Chondrocyte (in vitro differentiated cells): ENCODE measurements at regions not wholly inside any gene's neighbourhood (a gene's known extent, or its start where the extent isn't known, plus 50 kb on each side); places are given as distances from the start of the nearest gene placed in this dataset.

ENCODE experiments used
- DNase-seq: peaks from one replicate; pipeline ENCODE4 v3.0.0; 2021; ENCODE audit warnings: mixed read lengths, low spot score
- H3K27ac Mint-ChIP-seq: one replicate; pipeline ENCODE4 v1.8.0; 2021; ENCODE audit warnings: mild to moderate bottlenecking, moderate library complexity, mixed read lengths; ENCODE audit not compliant: unreplicated experiment
- H3K27me3 Mint-ChIP-seq: 2 replicates; pipeline ENCODE4 v1.8.0; 2021; ENCODE audit warnings: low read depth, mixed read lengths
- H3K36me3 Mint-ChIP-seq: 2 replicates; pipeline ENCODE4 v1.8.0; 2021; ENCODE audit warnings: low read depth, mixed read lengths
- H3K4me1 Mint-ChIP-seq: 2 replicates; pipeline ENCODE4 v1.8.0; 2021; ENCODE audit warnings: low read depth, mild to moderate bottlenecking, mixed read lengths
- H3K4me3 Mint-ChIP-seq: one replicate; pipeline ENCODE4 v1.8.0; 2021; ENCODE audit warnings: mild to moderate bottlenecking, moderate library complexity, mixed read lengths; ENCODE audit not compliant: unreplicated experiment
- H3K9me3 Mint-ChIP-seq: 2 replicates; pipeline ENCODE4 v1.8.0; 2021; ENCODE audit warnings: low read depth, mixed read lengths
- CTCF ChIP-seq: fragments of 200-600 bp; sonication (generic); IDR thresholded peaks from 2 replicates; pipeline ENCODE4 v1.5.0; 2021; ENCODE audit warnings: antibody characterized with exemption, mild to moderate bottlenecking, moderate library complexity

DNA sequence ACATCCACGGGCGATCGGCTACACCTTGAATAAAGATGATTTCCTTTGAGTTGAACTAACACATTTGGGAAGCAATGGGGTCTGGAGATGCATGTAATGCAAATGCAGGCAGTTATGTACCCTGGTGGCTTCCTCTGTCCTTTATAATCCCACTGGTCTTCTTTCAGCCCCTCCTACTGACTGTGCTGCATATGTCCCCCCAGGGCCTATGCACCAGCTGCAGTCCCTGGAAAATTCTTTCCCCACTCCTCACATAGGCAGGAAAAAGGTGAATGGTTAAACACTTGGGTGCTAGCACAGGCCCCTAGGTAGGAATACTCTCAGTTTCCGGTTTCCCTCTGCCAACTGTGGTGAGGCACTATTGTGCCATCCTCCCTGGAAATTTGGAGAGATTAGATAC lies 294.8 kb upstream of the SOX5 start:
- Mint-ChIP-seq H3K4me3 (no peak overlapping the region), H3K4me1 (peaks cover 13% of the 10 kb centered on the region), H3K36me3 (no peaks in the 10 kb centered on the region), H3K9me3 (peaks cover 2% of the 10 kb centered on the region), H3K27me3 (no peaks in the 10 kb centered on the region), H3K27ac (no peak overlapping the region)
- TF ChIP-seq CTCF, result no peak
- DNase-seq, result no peak

DNA sequence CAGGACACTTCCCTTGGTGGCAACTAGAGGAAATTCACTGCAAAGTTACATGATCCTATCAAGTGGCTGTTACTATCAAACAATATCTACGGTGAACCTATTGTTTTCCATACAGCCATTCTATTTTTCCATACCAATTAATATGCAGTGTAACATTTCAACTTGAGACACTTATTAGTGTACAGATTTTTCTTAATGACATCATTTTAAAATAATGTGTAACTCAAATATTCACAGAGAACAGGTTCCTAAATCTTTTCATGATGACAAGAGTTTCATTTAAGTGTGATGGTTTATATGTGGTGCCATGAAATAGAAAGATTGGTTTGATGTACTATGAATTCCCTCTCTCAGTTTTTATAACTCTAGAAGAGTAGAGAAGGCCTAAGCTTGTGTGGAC lies 291.2 kb upstream of the SOX5 start:
- H3K36me3 Mint-ChIP-seq, result no peaks in the 10 kb centered on the region
- H3K4me1 Mint-ChIP-seq, result no peaks in the 10 kb centered on the region
- H3K9me3 Mint-ChIP-seq, result no peaks in the 10 kb centered on the region
- TF ChIP-seq CTCF, result no peak
- no peak for DNase-seq
- no peak overlapping the region for H3K27ac Mint-ChIP-seq
- no peaks in the 10 kb centered on the region for H3K27me3 Mint-ChIP-seq
- no peak overlapping the region for H3K4me3 Mint-ChIP-seq

DNA sequence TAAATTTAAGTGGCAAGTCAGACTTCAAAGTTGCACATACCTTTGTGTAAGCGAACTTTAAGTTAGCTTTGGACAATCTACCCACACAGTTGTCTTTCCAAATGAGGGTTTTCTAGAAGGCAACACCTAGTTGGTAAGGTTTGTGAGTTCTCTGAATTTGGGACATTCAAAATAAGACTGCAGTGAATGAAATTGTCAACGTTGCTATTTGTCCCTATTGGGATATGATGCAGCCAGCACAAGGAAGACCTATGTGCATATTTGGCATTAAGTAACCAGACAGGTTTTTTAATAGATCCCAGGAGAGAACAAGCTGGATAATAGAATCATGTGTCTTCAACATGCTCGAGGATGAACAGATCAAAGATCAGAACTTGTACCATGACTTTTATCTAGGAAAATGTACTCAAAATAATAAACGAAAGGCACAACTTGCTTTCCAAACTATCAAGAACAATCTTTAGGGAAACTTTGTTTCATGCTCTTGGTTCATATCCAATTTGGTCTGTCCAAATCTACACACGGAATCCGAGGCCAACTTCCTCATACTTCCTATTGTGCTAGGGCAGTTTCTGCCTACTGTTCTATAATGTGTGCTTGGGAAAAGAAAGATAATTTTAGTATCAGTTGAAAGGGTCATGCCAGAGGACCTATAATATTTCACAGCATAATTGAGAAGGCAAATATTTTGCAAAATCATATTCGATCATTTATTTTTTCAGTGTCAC lies 284.2 kb upstream of the SOX5 start:
- Mint-ChIP-seq H3K9me3 (no peaks in the 10 kb centered on the region), H3K36me3 (peaks cover 2% of the 10 kb centered on the region), H3K27me3 (no peaks in the 10 kb centered on the region), H3K27ac (no peak overlapping the region), H3K4me1 (peaks cover under 1% of the 10 kb centered on the region), H3K4me3 (no peak overlapping the region)
- DNase-seq, result no peak
- TF ChIP-seq CTCF, result no peak

GRCh38 chr12:24232531-24232930 lies 283.1 kb upstream of the SOX5 start:
- H3K4me3 Mint-ChIP-seq, result no peak overlapping the region
- TF ChIP-seq CTCF, result no peak
- H3K4me1 Mint-ChIP-seq, result peaks cover 11% of the 10 kb centered on the region
- H3K9me3 Mint-ChIP-seq, result no peaks in the 10 kb centered on the region
- no peak overlapping the region for H3K27ac Mint-ChIP-seq
- no peaks in the 10 kb centered on the region for H3K27me3 Mint-ChIP-seq
- peaks cover 2% of the 10 kb centered on the region for H3K36me3 Mint-ChIP-seq
- DNase-seq, result no peak

DNA sequence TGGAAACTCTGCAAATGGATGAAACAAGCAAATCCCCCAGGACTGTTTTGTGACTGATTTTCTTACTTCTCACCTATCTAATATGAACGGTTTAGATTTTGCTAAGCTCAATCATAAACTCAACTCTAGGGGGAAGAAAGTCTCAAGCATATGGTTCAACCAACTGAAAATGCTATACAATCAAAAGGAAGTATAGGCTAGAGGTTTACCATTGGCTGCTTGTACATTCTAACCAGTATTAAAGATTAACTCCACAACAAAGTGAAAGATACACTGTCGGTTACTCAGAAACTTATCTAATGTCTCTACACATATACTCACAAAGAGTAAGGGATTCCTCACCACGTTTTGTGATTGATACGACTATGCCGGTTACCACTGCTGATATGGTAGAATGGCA lies 281.8 kb upstream of the SOX5 start:
- Mint-ChIP-seq H3K36me3 (peaks cover 2% of the 10 kb centered on the region), H3K9me3 (no peaks in the 10 kb centered on the region), H3K4me3 (no peak overlapping the region), H3K27ac (no peak overlapping the region), H3K4me1 (peaks cover 20% of the 10 kb centered on the region), H3K27me3 (no peaks in the 10 kb centered on the region)
- no peak for DNase-seq
- TF ChIP-seq CTCF, result no peak
